ENCODE measurements at regions not wholly inside any gene's neighbourhood (a gene's known extent, or its start where the extent isn't known, plus 50 kb on each side); places are given as distances from the start of the nearest gene placed in this dataset.

DNA sequence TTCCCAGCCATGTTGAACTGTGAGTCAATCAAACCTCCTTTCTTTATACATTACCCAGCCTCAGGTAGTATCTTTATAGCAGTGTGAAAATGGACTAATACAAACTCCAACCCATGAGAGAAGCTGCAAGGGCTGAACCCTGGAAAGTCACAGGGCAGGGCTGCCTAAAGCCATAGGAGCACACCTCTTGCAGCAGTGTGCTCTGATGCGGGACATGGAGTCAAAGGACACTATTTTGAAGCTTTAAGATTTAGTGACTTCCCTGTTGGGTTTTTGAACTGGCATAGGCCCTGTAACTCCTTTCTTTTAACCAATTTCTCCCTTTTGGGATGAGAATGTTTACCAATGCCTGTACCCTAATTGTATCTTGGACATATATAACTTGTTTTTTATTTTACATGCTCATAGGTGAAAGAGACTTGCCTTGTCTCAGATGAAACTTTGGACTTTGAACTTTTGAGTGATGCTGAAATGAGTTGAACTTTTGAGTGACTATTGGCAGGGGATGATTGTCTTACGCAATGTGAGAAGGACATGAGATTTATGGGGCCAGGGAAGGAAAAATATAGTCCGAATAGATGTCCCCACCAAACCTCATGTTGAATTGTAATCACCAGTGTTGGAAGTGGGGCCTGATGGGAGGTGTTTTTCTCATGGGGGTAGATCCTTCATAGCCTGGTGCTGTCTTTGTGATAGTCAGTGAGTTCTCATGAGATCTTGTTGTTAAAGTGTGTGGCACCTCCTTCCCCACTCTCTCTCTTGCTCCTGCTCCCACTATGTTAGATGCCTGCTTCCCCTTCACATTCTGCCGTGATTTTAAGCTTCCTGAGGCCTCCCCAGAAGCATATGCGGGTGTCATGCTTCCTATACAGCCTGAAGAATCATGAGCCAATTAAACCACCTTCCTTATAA lies 159.5 kb upstream of the SPEF2 start:
- no peak for TF ChIP-seq POLR2A (IDR thresholded peaks at IDR 0.05)
- TF ChIP-seq, protein P1, sequence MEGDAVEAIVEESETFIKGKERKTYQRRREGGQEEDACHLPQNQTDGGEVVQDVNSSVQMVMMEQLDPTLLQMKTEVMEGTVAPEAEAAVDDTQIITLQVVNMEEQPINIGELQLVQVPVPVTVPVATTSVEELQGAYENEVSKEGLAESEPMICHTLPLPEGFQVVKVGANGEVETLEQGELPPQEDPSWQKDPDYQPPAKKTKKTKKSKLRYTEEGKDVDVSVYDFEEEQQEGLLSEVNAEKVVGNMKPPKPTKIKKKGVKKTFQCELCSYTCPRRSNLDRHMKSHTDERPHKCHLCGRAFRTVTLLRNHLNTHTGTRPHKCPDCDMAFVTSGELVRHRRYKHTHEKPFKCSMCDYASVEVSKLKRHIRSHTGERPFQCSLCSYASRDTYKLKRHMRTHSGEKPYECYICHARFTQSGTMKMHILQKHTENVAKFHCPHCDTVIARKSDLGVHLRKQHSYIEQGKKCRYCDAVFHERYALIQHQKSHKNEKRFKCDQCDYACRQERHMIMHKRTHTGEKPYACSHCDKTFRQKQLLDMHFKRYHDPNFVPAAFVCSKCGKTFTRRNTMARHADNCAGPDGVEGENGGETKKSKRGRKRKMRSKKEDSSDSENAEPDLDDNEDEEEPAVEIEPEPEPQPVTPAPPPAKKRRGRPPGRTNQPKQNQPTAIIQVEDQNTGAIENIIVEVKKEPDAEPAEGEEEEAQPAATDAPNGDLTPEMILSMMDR (IDR thresholded peaks at IDR 0.05 in 8 of 11, conservative IDR thresholded peaks at IDR 0.05 in 3 of 11): no peak

All from spleen (tissue), 7 donors.